Forelimb muscle (tissue), 1 donor: ENCODE measurements at regions not wholly inside any gene's neighbourhood (a gene's known extent, or its start where the extent isn't known, plus 50 kb on each side); places are given as distances from the start of the nearest gene placed in this dataset.
"Not testable (repeated sequence)": the region's sequence is repeated elsewhere in the genome, so short reads cannot be mapped to it uniquely, and the experiment has no call there.

Source experiments
- DNase-seq: peaks from one replicate; pipeline ENCODE4 v3.0.0-alpha.2; 2013; ENCODE audit warnings: low read depth

GRCh38 chr3:154678041-154678654, 248.2 kb upstream of the GPR149 start:
- peak; percentile 48 for DNase-seq

- no peak for DNase-seq
Observed at GRCh38 chr3:154668835-154669234, 238.8 kb upstream of the GPR149 start.

- DNase-seq = no peak
Observed at GRCh38 chr3:154668187-154668586, 238.2 kb upstream of the GPR149 start.

GRCh38 chr3:154666542-154666941, 236.6 kb upstream of the GPR149 start:
- DNase-seq = no peak

- DNase-seq = no peak
Observed at GRCh38 chr3:154664714-154665113, 234.7 kb upstream of the GPR149 start.

- no peak for DNase-seq
Observed at GRCh38 chr3:154662851-154663250, 232.9 kb upstream of the GPR149 start.

GRCh38 chr3:154660811-154661210, 230.8 kb upstream of the GPR149 start:
- DNase-seq = no peak

GRCh38 chr3:154658000-154658399, 228.0 kb upstream of the GPR149 start:
- no peak for DNase-seq

GRCh38 chr3:154657218-154657617, 227.2 kb upstream of the GPR149 start:
- no peak for DNase-seq

- no peak for DNase-seq
Observed at GRCh38 chr3:154656486-154656885, 226.5 kb upstream of the GPR149 start.

GRCh38 chr3:154642145-154642544, 212.2 kb upstream of the GPR149 start:
- DNase-seq = no peak

- DNase-seq = no peak
Observed at GRCh38 chr3:154625756-154626155, 195.8 kb upstream of the GPR149 start.

GRCh38 chr3:154619621-154620020, 189.6 kb upstream of the GPR149 start:
- DNase-seq = not testable (repeated sequence)

- DNase-seq = no peak
Observed at GRCh38 chr3:154616298-154616697, 186.3 kb upstream of the GPR149 start.

- no peak for DNase-seq
Observed at GRCh38 chr3:154615471-154615870, 185.5 kb upstream of the GPR149 start.

GRCh38 chr3:154614601-154615000, 184.6 kb upstream of the GPR149 start:
- no peak for DNase-seq

GRCh38 chr3:154614078-154614477, 184.1 kb upstream of the GPR149 start:
- no peak for DNase-seq

GRCh38 chr3:154602241-154602640, 172.3 kb upstream of the GPR149 start:
- DNase-seq = no peak

- no peak for DNase-seq
Observed at GRCh38 chr3:154598166-154598565, 168.2 kb upstream of the GPR149 start.

- no peak for DNase-seq
Observed at GRCh38 chr3:154590675-154591384, 160.8 kb upstream of the GPR149 start.

- no peak for DNase-seq
Observed at GRCh38 chr3:154588831-154589230, 158.8 kb upstream of the GPR149 start.

GRCh38 chr3:154584974-154585373, 155.0 kb upstream of the GPR149 start:
- no peak for DNase-seq

GRCh38 chr3:154584041-154584440, 154.1 kb upstream of the GPR149 start:
- DNase-seq = no peak
